ENCODE measurements at regions not wholly inside any gene's neighbourhood (a gene's known extent, or its start where the extent isn't known, plus 50 kb on each side); places are given as distances from the start of the nearest gene placed in this dataset.

DNA sequence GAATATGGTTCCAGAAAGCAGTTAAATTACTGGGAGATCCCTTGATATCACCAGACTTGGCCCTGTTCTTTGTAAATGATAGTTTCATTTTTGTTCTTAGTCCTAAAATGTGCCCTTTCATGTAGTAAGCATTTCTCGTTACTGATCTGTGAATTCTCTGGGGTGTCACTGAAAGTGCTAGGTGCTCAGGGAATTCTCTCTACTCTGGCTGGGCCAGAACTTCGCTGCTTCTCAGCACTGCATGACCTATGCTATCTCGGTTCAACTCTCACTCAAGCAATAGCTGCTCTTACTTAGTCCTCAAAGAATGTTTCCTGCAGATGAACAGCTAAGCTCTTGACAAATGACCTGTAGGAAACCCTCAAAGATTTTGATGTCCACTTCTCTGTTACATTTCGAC, 1144.3 kb downstream of the ADGRL3 start:
- TF ChIP-seq, protein P1, sequence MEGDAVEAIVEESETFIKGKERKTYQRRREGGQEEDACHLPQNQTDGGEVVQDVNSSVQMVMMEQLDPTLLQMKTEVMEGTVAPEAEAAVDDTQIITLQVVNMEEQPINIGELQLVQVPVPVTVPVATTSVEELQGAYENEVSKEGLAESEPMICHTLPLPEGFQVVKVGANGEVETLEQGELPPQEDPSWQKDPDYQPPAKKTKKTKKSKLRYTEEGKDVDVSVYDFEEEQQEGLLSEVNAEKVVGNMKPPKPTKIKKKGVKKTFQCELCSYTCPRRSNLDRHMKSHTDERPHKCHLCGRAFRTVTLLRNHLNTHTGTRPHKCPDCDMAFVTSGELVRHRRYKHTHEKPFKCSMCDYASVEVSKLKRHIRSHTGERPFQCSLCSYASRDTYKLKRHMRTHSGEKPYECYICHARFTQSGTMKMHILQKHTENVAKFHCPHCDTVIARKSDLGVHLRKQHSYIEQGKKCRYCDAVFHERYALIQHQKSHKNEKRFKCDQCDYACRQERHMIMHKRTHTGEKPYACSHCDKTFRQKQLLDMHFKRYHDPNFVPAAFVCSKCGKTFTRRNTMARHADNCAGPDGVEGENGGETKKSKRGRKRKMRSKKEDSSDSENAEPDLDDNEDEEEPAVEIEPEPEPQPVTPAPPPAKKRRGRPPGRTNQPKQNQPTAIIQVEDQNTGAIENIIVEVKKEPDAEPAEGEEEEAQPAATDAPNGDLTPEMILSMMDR (IDR thresholded peaks at IDR 0.05) = no peak
- no peak for TF ChIP-seq POLR2A (IDR thresholded peaks at IDR 0.05)

Data from esophagus squamous epithelium (tissue), 4 donors.